ENCODE measurements at regions not wholly inside any gene's neighbourhood (a gene's known extent, or its start where the extent isn't known, plus 50 kb on each side); places are given as distances from the start of the nearest gene placed in this dataset.

- Histone ChIP-seq H3K9ac (ENCODE audit: control insufficient read depth, insufficient read depth, low read length) (no peak overlapping the region), H2AFZ (ENCODE audit: control insufficient read depth, low read depth, low read length) (no peak overlapping the region), H3K4me1 (ENCODE audit: control insufficient read depth, insufficient read depth, low read length) (no peaks in the 10 kb centered on the region), H3K36me3 (ENCODE audit: control insufficient read depth in 2 of 2, insufficient read depth in 2 of 2, low read length in 1 of 2) (no peaks in the 10 kb centered on the region), H3K9me3 (replicated peaks; ENCODE audit: control insufficient read depth, insufficient read depth, low read length) (no peaks in the 10 kb centered on the region), H4K20me1 (ENCODE audit: control insufficient read depth, insufficient read depth) (no peaks in the 10 kb centered on the region), H3K27ac (ENCODE audit: control insufficient read depth, insufficient read depth) (no peak overlapping the region), H3K79me2 (ENCODE audit: control insufficient read depth, insufficient read depth, low read length) (no peaks in the 10 kb centered on the region), H3K4me2 (ENCODE audit: control insufficient read depth, insufficient read depth) (no peak overlapping the region), H3K27me3 (replicated peaks in 1 of 2; ENCODE audit: control insufficient read depth in 2 of 2, insufficient read depth in 2 of 2, low read length in 1 of 2) (no peaks in the 10 kb centered on the region), H3K4me3 (no peak overlapping the region)
- DNase-seq (ENCODE audit: low read depth, low spot score) (no peak), ATAC-seq (no peak), FAIRE-seq (no peak)
- ChIA-PET SMC1A (ENCODE audit: uncharacterized antibody, unreplicated experiment) (interaction anchor here (0.7 kb wide), 1 partner anchor 11 kb away, joined by 4 read pairs; no protein-coding TSS in a partner anchor), POLR2A (no interaction called here), RAD21 (ENCODE audit: unreplicated experiment) (no interaction called here), CTCF (no interaction called here)
- BruUV-seq (replicated peaks): no TSS peak
- in situ Hi-C loops (cut with MboI) (no loop called here), intact Hi-C loops (cut with micrococcal nuclease; ENCODE audit: unreplicated experiment) (no loop called here)
- 3% methylated on average over 2 of the region's 2 CpGs for WGBS (ENCODE audit: insufficient coverage, insufficient replicate concordance, low lambda C conversion rate, missing lambda C conversion rate)
- TF ChIP-seq TARDBP (IDR thresholded peaks at IDR 0.05; ENCODE audit: borderline replicate concordance) (no peak), NRF1 (conservative IDR thresholded peaks at IDR 0.05; ENCODE audit: low read depth, low read length) (no peak), STAT3 (IDR thresholded peaks at IDR 0.05; ENCODE audit: low read depth, low read length) (no peak), MYB (IDR thresholded peaks at IDR 0.05; ENCODE audit: borderline replicate concordance, low read depth, low read length) (no peak), TCF3 (IDR thresholded peaks at IDR 0.05; ENCODE audit: borderline replicate concordance, insufficient read depth, low read depth, low read length) (no peak), ZBTB4 (CRISPR knock-in tag; IDR thresholded peaks at IDR 0.05) (no peak)
These were observed 233.8 kb upstream of the LYZL1 start for GRCh38 chr10:29055101-29055500.

Measured in GM12878 (cell line).